Activated naive CD4-positive, alpha-beta T cell treated with anti-CD3 and anti-CD28 coated beads, Interleukin-2, amount 10 ng/mL, durations not matched to agents 7 days and 5 days (primary cell): ENCODE measurements at regions not wholly inside any gene's neighbourhood (a gene's known extent, or its start where the extent isn't known, plus 50 kb on each side); places are given as distances from the start of the nearest gene placed in this dataset.

Experiments
- CTCF ChIA-PET: fragments of 350-600 bp; sonication (Branson Sonifier 250); formaldehyde crosslinking; loops from one replicate; lab custom pipeline; 2021; ENCODE audit warnings: antibody characterized with exemption; lab: Charles Lee
- DNase-seq: peaks from one replicate; pipeline ENCODE4 v3.0.0-alpha.2; 2020
- H3K27ac Mint-ChIP-seq: one replicate; pipeline ENCODE4 v1.8.0; 2021; ENCODE audit warnings: mild to moderate bottlenecking, moderate library complexity, mixed read lengths
- H3K27me3 Mint-ChIP-seq: one replicate; pipeline ENCODE4 v1.8.0; 2021; ENCODE audit warnings: mild to moderate bottlenecking, mixed read lengths
- H3K36me3 Mint-ChIP-seq: one replicate; pipeline ENCODE4 v1.8.0; 2021; ENCODE audit warnings: mixed read lengths
- H3K4me1 Mint-ChIP-seq: one replicate; pipeline ENCODE4 v1.8.0; 2021; ENCODE audit warnings: mixed read lengths
- H3K4me3 Mint-ChIP-seq: one replicate; pipeline ENCODE4 v1.8.0; 2021; ENCODE audit warnings: mild to moderate bottlenecking, moderate library complexity, mixed read lengths
- H3K9me3 Mint-ChIP-seq: one replicate; pipeline ENCODE4 v1.8.0; 2021; ENCODE audit warnings: mixed read lengths

DNA sequence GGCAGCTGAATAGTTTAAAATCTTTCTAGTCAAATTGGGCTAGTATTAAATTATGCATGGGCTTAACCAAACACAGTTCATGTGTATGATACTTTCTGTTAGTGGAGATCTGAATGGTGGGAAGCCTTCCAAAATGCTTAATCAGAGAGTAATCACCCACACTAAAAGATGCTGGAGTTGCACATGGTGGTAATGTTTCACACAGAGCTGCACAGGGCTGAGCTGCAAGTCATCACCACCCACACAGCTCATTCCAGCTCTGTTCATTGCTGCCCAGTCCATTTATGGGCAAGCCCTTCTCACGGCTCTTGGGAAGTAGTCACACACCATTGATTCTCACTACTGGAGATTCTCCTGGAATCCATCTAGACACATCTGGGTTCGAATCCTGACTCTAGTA is 351.5 kb upstream of the KCNN2 start:
- Mint-ChIP-seq H3K36me3 (no peaks in the 10 kb centered on the region), H3K4me3 (no peak overlapping the region), H3K9me3 (no peaks in the 10 kb centered on the region), H3K27me3 (no peaks in the 10 kb centered on the region), H3K27ac (no peak overlapping the region), H3K4me1 (no peaks in the 10 kb centered on the region)
- no peak for DNase-seq
- CTCF ChIA-PET: no interaction called here

DNA sequence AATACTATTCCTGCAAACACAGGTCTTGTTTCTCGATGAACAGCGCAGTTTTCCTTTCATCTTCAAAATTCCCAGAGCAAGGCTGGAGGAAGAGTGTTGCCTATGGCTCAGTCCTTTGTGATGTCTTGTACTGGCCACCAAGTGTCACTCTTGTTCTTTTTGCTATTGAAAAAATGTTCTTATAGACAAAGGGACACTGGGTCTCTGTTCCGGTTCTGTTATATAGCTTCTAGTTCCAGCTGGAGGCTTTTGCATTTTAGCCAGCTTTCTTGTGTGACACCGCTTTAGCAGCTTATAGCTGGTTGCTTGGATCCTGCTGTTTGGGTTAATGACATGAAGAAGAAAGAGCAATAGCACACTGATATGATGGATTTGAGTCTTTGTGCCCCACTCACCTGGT is 343.7 kb upstream of the KCNN2 start:
- Mint-ChIP-seq H3K4me1 (no peaks in the 10 kb centered on the region), H3K9me3 (peaks cover 2% of the 10 kb centered on the region), H3K36me3 (no peaks in the 10 kb centered on the region), H3K27me3 (no peaks in the 10 kb centered on the region), H3K27ac (no peak overlapping the region), H3K4me3 (no peak overlapping the region)
- CTCF ChIA-PET: no interaction called here
- DNase-seq: no peak

DNA sequence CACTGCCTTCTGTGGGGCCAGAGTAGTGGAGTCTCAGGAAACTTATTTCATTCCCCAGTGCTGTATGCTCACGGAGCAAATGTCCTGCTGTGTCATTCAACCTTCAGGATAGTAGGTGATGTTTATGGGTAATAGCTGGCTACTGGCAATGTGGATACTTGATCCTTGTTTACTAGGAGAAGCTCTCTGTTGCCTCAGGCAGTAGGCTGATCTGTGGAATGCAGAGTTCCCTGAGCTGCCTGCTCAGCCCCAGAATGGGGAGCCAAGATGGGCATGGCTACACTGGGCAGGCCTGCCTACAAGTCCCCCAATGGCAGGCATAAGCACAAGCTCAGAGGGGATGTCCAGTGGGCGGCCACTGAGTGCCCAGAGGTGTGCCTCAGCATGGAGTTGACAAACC is 323.1 kb upstream of the KCNN2 start:
- Mint-ChIP-seq H3K27me3 (no peaks in the 10 kb centered on the region), H3K4me1 (no peaks in the 10 kb centered on the region), H3K4me3 (no peak overlapping the region), H3K27ac (no peak overlapping the region), H3K9me3 (peaks cover 9% of the 10 kb centered on the region), H3K36me3 (no peaks in the 10 kb centered on the region)
- no peak for DNase-seq
- CTCF ChIA-PET: no interaction called here

DNA sequence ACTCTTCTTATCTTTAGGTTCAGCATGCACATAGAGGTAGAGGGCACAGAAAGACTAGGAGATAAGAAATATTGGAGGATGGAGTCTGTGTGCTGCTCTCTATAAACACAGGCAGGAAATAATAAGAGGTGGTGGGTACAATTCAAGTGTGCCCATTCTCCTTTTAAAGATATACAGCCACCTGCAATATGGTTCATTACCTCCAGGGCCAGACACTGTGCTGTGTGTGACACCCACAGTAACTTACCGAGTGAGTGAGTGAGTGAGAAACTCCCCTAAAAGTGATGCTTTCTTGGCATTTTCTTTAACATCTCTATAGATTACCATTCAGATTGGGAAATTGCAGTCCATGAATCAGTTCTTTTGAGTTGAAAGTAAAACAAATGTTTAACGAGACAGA is 311.8 kb upstream of the KCNN2 start:
- no peaks in the 10 kb centered on the region for H3K36me3 Mint-ChIP-seq
- no peak for DNase-seq
- CTCF ChIA-PET: no interaction called here
- no peak overlapping the region for H3K27ac Mint-ChIP-seq
- H3K9me3 Mint-ChIP-seq: no peaks in the 10 kb centered on the region
- H3K4me3 Mint-ChIP-seq: no peak overlapping the region
- H3K4me1 Mint-ChIP-seq: no peaks in the 10 kb centered on the region
- H3K27me3 Mint-ChIP-seq: peaks cover 17% of the 10 kb centered on the region

DNA sequence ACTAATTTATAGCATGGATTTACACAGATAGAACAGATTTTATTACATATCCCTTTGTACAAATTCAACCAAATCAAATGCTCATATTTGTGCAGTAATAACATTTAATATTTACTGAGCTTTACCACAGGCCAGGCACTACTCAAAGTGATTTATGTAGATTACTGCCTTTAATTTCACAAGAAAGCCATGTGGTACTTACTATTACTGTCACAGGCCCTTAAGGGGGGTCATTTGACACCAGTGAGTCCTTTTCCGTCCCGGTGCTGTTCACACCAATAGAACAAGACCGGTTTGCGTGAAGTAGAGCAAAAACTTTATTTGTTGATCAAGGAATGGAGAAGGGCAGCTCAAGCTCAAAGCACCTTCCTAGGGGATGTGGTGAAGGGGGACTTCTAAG is 308.5 kb upstream of the KCNN2 start:
- CTCF ChIA-PET: no interaction called here
- H3K36me3 Mint-ChIP-seq: no peaks in the 10 kb centered on the region
- H3K4me1 Mint-ChIP-seq: no peaks in the 10 kb centered on the region
- no peak overlapping the region for H3K27ac Mint-ChIP-seq
- H3K4me3 Mint-ChIP-seq: no peak overlapping the region
- peaks cover 37% of the 10 kb centered on the region for H3K27me3 Mint-ChIP-seq
- no peak for DNase-seq
- H3K9me3 Mint-ChIP-seq: no peaks in the 10 kb centered on the region

DNA sequence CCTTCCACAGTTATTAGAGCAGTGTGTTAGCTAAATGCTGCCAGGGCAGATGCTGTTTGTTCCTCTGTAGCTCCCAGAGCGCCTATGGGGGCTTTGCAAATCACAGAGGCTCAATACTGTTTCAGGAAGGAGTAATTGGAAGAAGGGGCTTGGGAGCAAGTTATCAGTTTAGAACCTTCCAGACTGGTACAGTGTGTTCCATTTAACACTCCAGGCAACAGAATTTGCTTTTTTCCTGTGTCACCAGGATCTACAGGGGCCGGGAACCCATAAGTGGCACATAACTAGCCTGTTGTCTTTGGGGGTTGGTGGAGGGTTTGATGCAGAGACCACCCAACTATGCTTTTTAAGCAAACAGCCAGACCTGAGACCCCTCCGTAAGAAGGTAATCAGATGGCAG is 307.3 kb upstream of the KCNN2 start:
- Mint-ChIP-seq H3K27ac (no peak overlapping the region), H3K4me3 (no peak overlapping the region), H3K27me3 (peaks cover 37% of the 10 kb centered on the region), H3K9me3 (no peaks in the 10 kb centered on the region), H3K36me3 (no peaks in the 10 kb centered on the region), H3K4me1 (no peaks in the 10 kb centered on the region)
- DNase-seq: no peak
- CTCF ChIA-PET: no interaction called here

DNA sequence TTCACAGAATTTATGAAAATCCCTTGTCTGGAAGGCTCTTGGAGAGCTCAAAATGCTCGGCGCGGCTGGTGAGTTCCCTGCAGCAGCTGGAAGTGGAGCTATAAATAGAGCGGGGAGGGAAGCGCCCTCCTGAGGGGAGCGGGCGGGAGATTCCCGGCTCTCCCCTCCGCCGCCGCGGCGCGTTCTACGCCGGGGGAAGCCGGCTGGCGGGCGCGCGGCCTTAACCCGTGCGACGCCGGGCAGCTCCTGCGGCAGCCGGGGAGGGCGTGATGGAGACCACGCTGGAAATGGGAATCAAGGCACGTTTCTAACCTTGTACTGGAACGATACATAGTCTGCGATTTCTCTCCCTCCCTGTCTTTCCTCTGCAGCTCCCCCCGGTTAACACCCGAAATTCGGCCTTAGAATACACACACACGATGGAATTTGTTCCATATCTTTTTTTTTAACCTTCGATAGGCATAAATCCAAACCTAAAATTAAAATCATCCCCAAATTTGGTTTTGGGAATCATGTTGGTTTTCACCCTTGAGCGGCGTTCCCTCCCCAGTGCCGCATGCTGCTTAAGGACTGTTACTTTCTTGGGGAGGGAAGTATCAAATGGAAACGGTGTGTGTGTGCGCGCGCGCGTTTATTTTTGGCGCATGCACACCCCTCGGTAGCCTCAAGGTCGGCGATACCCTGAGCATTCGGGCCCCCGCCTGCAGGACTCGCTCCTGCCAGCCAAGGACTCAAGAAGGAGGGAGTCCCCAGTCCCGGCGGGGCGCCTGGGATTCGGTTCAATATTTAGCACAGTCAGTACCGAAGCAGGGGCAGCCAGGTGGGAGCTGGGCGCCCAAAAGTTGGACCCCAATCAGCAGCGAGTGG is 306.3 kb upstream of the KCNN2 start:
- CTCF ChIA-PET: no interaction called here
- H3K9me3 Mint-ChIP-seq: no peaks in the 10 kb centered on the region
- H3K36me3 Mint-ChIP-seq: no peaks in the 10 kb centered on the region
- peaks cover 37% of the 10 kb centered on the region for H3K27me3 Mint-ChIP-seq
- no peak overlapping the region for H3K27ac Mint-ChIP-seq
- no peaks in the 10 kb centered on the region for H3K4me1 Mint-ChIP-seq
- no peak overlapping the region for H3K4me3 Mint-ChIP-seq
- no peak for DNase-seq

DNA sequence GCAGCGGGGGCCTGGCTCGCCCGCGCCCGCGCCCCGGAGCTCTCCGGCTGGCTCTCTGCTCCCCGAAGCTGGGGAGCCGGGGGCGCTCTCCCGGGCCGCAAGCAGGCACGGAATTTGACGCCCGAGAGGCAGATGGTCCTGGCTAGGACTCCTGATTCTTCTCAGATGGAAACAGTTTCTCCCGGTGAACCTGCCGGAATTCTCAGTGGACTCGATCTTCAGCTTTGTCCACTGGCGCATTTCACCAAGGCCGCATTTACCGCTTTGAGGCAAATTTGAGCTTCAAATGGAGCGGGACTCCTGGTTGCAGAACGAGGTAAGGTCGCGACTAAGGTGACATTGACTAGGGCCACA is 305.7 kb upstream of the KCNN2 start:
- Mint-ChIP-seq H3K27ac (no peak overlapping the region), H3K4me3 (no peak overlapping the region), H3K4me1 (no peaks in the 10 kb centered on the region), H3K36me3 (no peaks in the 10 kb centered on the region), H3K9me3 (no peaks in the 10 kb centered on the region), H3K27me3 (peaks cover 37% of the 10 kb centered on the region)
- no peak for DNase-seq
- CTCF ChIA-PET: no interaction called here

DNA sequence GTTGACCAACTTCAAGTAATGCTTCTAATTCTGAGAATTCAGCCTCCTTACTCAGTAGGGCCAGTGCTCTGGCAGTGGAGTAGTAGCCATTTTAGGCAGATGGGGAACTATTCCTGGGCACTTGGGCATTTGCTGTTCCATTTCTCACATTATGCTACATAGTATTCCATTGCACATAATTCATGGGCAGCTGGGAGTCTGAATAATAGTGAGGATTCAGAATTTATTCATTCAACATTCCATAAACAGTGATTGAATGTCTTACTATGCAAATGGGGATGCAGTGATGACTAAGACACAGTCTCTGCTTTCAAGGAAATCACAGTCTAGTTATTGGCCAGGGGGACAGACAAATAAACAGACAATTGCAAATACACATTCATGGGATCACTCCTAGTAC is 301.0 kb upstream of the KCNN2 start:
- DNase-seq: no peak
- no peaks in the 10 kb centered on the region for H3K9me3 Mint-ChIP-seq
- H3K27ac Mint-ChIP-seq: no peak overlapping the region
- H3K36me3 Mint-ChIP-seq: no peaks in the 10 kb centered on the region
- H3K4me3 Mint-ChIP-seq: no peak overlapping the region
- H3K4me1 Mint-ChIP-seq: no peaks in the 10 kb centered on the region
- H3K27me3 Mint-ChIP-seq: peaks cover 12% of the 10 kb centered on the region
- CTCF ChIA-PET: no interaction called here

DNA sequence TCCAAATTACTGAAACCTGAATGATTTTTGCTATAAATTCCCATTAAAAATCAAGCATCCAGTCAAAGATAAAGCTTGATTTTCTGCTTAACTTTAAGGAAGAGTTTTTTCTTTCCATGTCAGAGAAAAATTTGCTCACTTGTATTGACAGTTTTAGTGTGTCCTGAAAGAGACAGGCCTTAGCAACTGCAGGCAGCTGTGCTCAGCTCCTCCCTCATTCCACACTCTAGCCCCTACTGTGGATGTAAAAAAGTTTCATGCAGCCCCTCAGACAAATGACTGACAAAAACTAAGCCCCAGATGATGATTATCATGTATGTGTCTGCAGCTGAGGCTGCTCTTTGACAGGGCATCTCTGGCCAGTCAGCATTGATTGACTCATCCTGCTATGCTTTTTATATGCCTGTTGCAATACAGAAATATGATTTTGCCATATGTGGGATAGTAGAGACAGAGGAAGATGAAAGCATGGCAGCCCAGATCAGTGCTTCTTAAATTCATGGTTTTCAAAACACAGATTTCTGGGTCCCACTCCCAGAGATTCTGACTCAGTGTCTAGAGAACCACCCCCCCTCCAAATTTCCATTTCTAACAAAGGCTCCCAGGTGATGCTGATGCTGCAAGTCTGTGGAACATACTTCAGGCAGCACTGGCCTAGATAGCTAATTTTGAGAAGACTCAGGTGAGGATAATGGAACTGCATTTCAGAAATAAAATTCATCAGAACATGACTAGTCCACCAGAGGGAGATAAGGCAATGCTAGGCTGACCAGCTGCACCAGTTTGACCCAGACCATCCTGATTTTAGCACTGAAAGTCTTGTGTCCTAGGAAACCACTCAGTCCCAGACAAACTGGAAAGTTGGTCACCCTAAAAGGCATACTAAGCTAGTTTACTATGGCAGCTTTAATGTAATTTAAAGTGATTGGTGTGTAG is 298.7 kb upstream of the KCNN2 start:
- Mint-ChIP-seq H3K9me3 (no peaks in the 10 kb centered on the region), H3K36me3 (no peaks in the 10 kb centered on the region), H3K4me1 (no peaks in the 10 kb centered on the region), H3K27ac (no peak overlapping the region), H3K27me3 (no peaks in the 10 kb centered on the region), H3K4me3 (no peak overlapping the region)
- CTCF ChIA-PET: no interaction called here
- DNase-seq: no peak

DNA sequence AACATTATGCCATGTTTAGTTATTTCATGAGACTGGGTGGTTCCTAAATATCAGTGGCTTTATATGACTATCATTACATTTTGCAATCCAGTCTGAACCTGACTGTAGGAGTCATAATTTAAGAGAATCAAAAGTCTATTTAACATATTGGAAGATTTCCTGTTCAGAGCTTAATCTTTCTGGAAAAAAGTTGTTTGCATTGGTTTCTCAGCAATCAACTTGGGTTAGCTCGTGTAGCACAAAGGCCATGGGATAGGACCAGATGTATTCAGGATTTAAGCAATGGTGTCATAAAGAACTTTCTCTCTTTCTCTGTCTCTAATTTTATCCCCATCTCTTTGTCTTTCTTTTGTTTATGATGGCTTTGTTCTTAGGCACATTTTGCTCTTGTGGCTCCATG is 296.0 kb upstream of the KCNN2 start:
- Mint-ChIP-seq H3K27me3 (no peaks in the 10 kb centered on the region), H3K4me3 (no peak overlapping the region), H3K4me1 (no peaks in the 10 kb centered on the region), H3K27ac (no peak overlapping the region), H3K9me3 (no peaks in the 10 kb centered on the region), H3K36me3 (no peaks in the 10 kb centered on the region)
- no peak for DNase-seq
- CTCF ChIA-PET: no interaction called here

DNA sequence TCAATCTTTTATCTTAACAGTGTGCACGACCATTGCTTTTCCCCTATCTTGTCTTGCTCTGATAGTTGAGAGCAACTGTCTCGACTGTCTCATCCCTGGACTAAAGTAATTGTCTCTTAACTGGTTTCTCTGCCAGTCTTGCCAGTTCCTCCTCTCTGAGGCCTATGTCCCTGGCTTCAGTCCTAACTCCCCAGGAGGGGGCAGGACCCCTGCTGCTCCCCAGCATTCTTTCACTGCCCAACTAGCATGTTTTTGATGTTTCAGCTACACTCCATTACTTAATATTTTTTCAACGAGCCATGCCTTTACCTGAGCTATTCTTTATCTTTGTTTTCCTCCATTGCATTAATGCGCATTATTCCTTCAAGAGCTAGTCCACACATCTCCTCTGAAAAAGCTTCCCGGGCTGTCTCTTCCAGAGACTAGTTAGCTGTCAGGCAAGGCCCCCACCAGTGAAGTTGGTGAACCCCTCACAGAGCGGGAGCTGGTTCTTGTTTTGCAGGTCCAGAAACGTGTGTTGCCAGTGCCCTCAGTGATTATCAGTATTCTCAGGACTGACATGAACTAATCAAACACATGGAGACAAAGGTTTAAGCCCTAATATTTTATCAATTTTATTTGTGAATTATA is 291.7 kb upstream of the KCNN2 start:
- Mint-ChIP-seq H3K36me3 (no peaks in the 10 kb centered on the region), H3K27ac (no peak overlapping the region), H3K27me3 (no peaks in the 10 kb centered on the region), H3K4me3 (no peak overlapping the region), H3K4me1 (no peaks in the 10 kb centered on the region), H3K9me3 (no peaks in the 10 kb centered on the region)
- CTCF ChIA-PET: no interaction called here
- no peak for DNase-seq

DNA sequence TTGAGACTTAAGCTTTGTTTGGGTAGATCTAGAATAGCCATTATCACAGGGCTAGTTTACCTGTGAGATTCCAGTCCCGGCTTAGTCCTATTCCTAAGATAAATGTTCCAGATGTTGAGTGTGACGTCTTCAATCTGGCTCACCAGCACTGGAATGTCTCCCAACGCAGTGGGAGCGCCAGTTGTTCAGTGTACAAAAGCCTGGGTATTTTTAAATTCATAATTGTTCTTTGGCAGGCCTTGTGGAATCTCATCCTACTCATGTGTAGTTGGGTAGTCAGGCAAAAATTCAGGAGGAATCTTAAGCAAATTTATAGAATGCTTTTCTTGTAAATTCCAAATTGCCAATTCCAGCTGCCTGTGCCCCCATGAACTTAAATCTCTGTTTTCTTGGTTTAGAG is 272.6 kb upstream of the KCNN2 start:
- Mint-ChIP-seq H3K27ac (no peak overlapping the region), H3K27me3 (no peaks in the 10 kb centered on the region), H3K4me3 (no peak overlapping the region), H3K4me1 (no peaks in the 10 kb centered on the region), H3K36me3 (no peaks in the 10 kb centered on the region), H3K9me3 (peaks cover 15% of the 10 kb centered on the region)
- DNase-seq: no peak
- CTCF ChIA-PET: no interaction called here

DNA sequence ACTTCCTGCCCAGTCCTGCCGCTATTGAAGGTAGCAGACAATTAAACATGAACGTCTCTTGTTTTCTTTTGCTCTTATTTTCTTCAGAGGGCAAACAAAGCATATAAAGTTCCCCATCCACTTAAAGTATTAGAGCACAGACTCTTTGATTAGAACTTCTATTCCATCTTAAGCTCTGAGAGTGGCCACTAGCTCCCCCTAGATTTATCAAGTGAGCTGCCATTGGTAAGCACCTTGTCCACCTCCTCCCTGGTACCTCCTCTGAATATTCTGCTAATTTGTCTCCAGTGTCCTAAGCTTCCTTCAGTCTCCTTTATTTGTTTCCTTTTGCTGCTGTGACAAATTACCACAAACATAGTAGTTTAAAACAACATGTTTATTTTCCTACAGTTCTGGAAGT is 264.3 kb upstream of the KCNN2 start:
- H3K36me3 Mint-ChIP-seq: no peaks in the 10 kb centered on the region
- no peak overlapping the region for H3K27ac Mint-ChIP-seq
- no peaks in the 10 kb centered on the region for H3K4me1 Mint-ChIP-seq
- CTCF ChIA-PET: no interaction called here
- no peak overlapping the region for H3K4me3 Mint-ChIP-seq
- DNase-seq: no peak
- peaks cover 8% of the 10 kb centered on the region for H3K9me3 Mint-ChIP-seq
- no peaks in the 10 kb centered on the region for H3K27me3 Mint-ChIP-seq
